MM.1S (cell line): ENCODE measurements at regions not wholly inside any gene's neighbourhood (a gene's known extent, or its start where the extent isn't known, plus 50 kb on each side); places are given as distances from the start of the nearest gene placed in this dataset.

Experiments used
- CTCF ChIP-seq: fragments of 300-600 bp; sonication (generic); IDR thresholded peaks from 2 replicates; pipeline ENCODE4 v1.5.1; 2016; ENCODE audit warnings: antibody characterized with exemption, low read length, mixed read lengths
- EZH2 ChIP-seq: fragments of 300-600 bp; sonication (generic); optimal IDR thresholded peaks from 2 replicates; pipeline ENCODE3; 2017; ENCODE audit warnings: low read depth, mild to moderate bottlenecking, antibody characterized with exemption, low read length, mixed read lengths
- EZH2phosphoT487 ChIP-seq: fragments of 300-600 bp; sonication (generic); IDR thresholded peaks from 2 replicates; pipeline ENCODE4 v1.6.1; 2018; ENCODE audit warnings: antibody characterized with exemption, low read length

GRCh38 chr12:58381546-58381945 lies 440.2 kb downstream of the ATP23 start:
- TF ChIP-seq CTCF (no peak), EZH2 (no peak), EZH2phosphoT487 (no peak)
